Left colon (tissue), 2 donors: ENCODE measurements at regions not wholly inside any gene's neighbourhood (a gene's known extent, or its start where the extent isn't known, plus 50 kb on each side); places are given as distances from the start of the nearest gene placed in this dataset.

ENCODE experiments used
- ATAC-seq: fragments of 200-7000 bp; cut with Tn5 transposase; one replicate; pipeline ENCODE4 v1.9.1; 2020; ENCODE audit warnings: mild to moderate bottlenecking, moderate library complexity
- DNase-seq, 2 donors: peaks; one replicate each; pipeline ENCODE4 v3.0.0-alpha.2; 2020
- intact Hi-C, 2 donors: fragments of 100-400 bp; cut with DNase I in 1 of 2; cut with micrococcal nuclease in 1 of 2; formaldehyde crosslinking; loops; one replicate each; pipeline versions ENCODE4 v1.11.2 to v1.14.0; 2022; cut with DNase I, micrococcal nuclease
- donor health status: DM: no; HTN: no; CAD: no.
- donor health status: DM: yes; HTN: yes; CAD: no.

GRCh38 chr3:181054538-181054937 lies 65.0 kb upstream of the DNAJC19 start:
- DNase-seq (no peak), ATAC-seq (no peak)
- intact Hi-C loops, result no loop called here

- DNase-seq, result no peak
- no peak for ATAC-seq
- intact Hi-C loops, result no loop called here
Observed at GRCh38 chr3:181052256-181052655, 62.7 kb upstream of the DNAJC19 start.

- DNase-seq (no peak), ATAC-seq (no peak)
- intact Hi-C loops, result no loop called here
Observed at GRCh38 chr3:181050738-181051137, 61.2 kb upstream of the DNAJC19 start.

GRCh38 chr3:181040030-181040429 lies 50.5 kb upstream of the DNAJC19 start:
- ATAC-seq, result no peak
- DNase-seq, result no peak
- intact Hi-C loops, result no loop called here
